Esophagus muscularis mucosa (tissue), 4 donors: ENCODE measurements at regions not wholly inside any gene's neighbourhood (a gene's known extent, or its start where the extent isn't known, plus 50 kb on each side); places are given as distances from the start of the nearest gene placed in this dataset.

Experiments used
- DNase-seq: peaks from one replicate; pipeline ENCODE4 v3.0.0-alpha.2; 2017; ENCODE audit errors: extremely low spot score
- H3K27ac ChIP-seq, 4 donors: fragments of 200-600 bp; sonication (generic); replicated peaks in 1 of 4; 1 replicate in 3 of 4; 2 replicates in 1 of 4; pipeline ENCODE4 v1.5.1; 2016 to 2019; ENCODE audit warnings: mild to moderate bottlenecking in 1 of 4
- H3K27me3 ChIP-seq, 4 donors: fragments of 200-600 bp; sonication (generic); one replicate each; pipeline versions ENCODE4 v1.5.1 to v1.6.0; 2016 to 2019
- H3K36me3 ChIP-seq, 4 donors: fragments of 200-600 bp; sonication (generic); one replicate each; pipeline ENCODE4 v1.5.1; 2016 to 2019
- H3K4me1 ChIP-seq, 4 donors: fragments of 200-600 bp; sonication (generic); one replicate each; pipeline ENCODE4 v1.5.1; 2016 to 2019
- H3K4me3 ChIP-seq, 4 donors: fragments of 200-600 bp; sonication (generic); 1 replicate in 2 of 4; 2 replicates in 2 of 4; pipeline ENCODE4 v1.5.1; 2016 to 2019; ENCODE audit warnings: mild to moderate bottlenecking in 4 of 4, moderate library complexity in 1 of 4
- H3K9me3 ChIP-seq, 4 donors: fragments of 200-600 bp; sonication (generic); 1 replicate in 3 of 4; 2 replicates in 1 of 4; pipeline ENCODE4 v1.5.1; 2016 to 2019
- CTCF ChIP-seq, 3 experiments: fragments of 200-600 bp in 2 of 3; fragments of 450-650 bp in 1 of 3; sonication (generic) in 2 of 3; IDR thresholded peaks; one replicate each; pipeline ENCODE4 v1.5.1; 2017 to 2019; ENCODE audit warnings: antibody characterized with exemption in 3 of 3, mild to moderate bottlenecking in 2 of 3, moderate library complexity in 1 of 3
- EP300 ChIP-seq: sonication (generic); formaldehyde crosslinking; IDR thresholded peaks from one replicate; pipeline ENCODE4 v1.6.1; 2017; ENCODE audit warnings: antibody characterized with exemption
- POLR2A ChIP-seq: fragments of 450-650 bp; IDR thresholded peaks from one replicate; pipeline ENCODE4 v1.6.1; 2017; ENCODE audit warnings: antibody characterized with exemption, moderate library complexity, mild to moderate bottlenecking, low read depth
- POLR2AphosphoS5 ChIP-seq, 2 donors: sonication (generic); formaldehyde crosslinking; IDR thresholded peaks; one replicate each; pipeline ENCODE4 v1.6.1; 2017; ENCODE audit warnings: antibody characterized with exemption in 2 of 2
- WGBS: methylation state at CpG from one replicate; pipeline ENCODE4 v1.1.5; 2018; 5-methylcytosine and 5-hydroxymethylcytosine counted together
- intact Hi-C: fragments of 100-400 bp; cut with DNase I; formaldehyde crosslinking; loops from one replicate; pipeline ENCODE4 v1.15.1; 2023

- Histone ChIP-seq H3K4me1 (no peaks in the 10 kb centered on the region), H3K4me3 (no peak overlapping the region), H3K27ac (no peak overlapping the region), H3K9me3 (no peaks in the 10 kb centered on the region), H3K27me3 (no peaks in the 10 kb centered on the region), H3K36me3 (no peaks in the 10 kb centered on the region)
- TF ChIP-seq EP300 (no peak), POLR2AphosphoS5 (IDR thresholded peaks at IDR 0.05) (no peak), POLR2A (no peak), CTCF (IDR thresholded peaks at IDR 0.05) (no peak)
- no peak for DNase-seq
- intact Hi-C loops: no loop called here
Measured at GRCh38 chr2:187854801-187855200, 300.6 kb upstream of the TFPI start.

GRCh38 chr2:187855689-187856088, 301.5 kb upstream of the TFPI start:
- Histone ChIP-seq H3K27ac (no peak overlapping the region), H3K36me3 (no peaks in the 10 kb centered on the region), H3K9me3 (no peaks in the 10 kb centered on the region), H3K27me3 (no peaks in the 10 kb centered on the region), H3K4me1 (no peaks in the 10 kb centered on the region), H3K4me3 (no peak overlapping the region)
- TF ChIP-seq CTCF (IDR thresholded peaks at IDR 0.05) (no peak), EP300 (no peak), POLR2A (no peak), POLR2AphosphoS5 (IDR thresholded peaks at IDR 0.05) (no peak)
- no peak for DNase-seq
- WGBS: 90% methylated on average over 5 of the region's 5 CpGs
- intact Hi-C loops: no loop called here

GRCh38 chr2:187857826-187858225, 303.6 kb upstream of the TFPI start:
- peaks cover 0 to 1% (median 0%) of the 10 kb centered on the region in 4 donors for H3K4me1 ChIP-seq
- WGBS: 83% methylated on average over 1 of the region's 1 CpG
- H3K4me3 ChIP-seq: no peak overlapping the region
- no peak for DNase-seq
- no peaks in the 10 kb centered on the region for H3K27me3 ChIP-seq
- H3K9me3 ChIP-seq: no peaks in the 10 kb centered on the region
- no peaks in the 10 kb centered on the region for H3K36me3 ChIP-seq
- H3K27ac ChIP-seq: no peak overlapping the region
- no peak for TF ChIP-seq EP300
- no peak for TF ChIP-seq CTCF (IDR thresholded peaks at IDR 0.05)
- TF ChIP-seq POLR2AphosphoS5 (IDR thresholded peaks at IDR 0.05): no peak
- TF ChIP-seq POLR2A: no peak
- intact Hi-C loops: no loop called here

- Histone ChIP-seq H3K4me3 (no peak overlapping the region), H3K27me3 (no peaks in the 10 kb centered on the region), H3K9me3 (no peaks in the 10 kb centered on the region), H3K4me1 (peaks cover 0 to 6% (median 0%) of the 10 kb centered on the region in 4 donors), H3K36me3 (no peaks in the 10 kb centered on the region), H3K27ac (no peak overlapping the region)
- 34% methylated on average over 3 of the region's 3 CpGs for WGBS
- intact Hi-C loops: no loop called here
- DNase-seq: no peak
- TF ChIP-seq CTCF (IDR thresholded peaks at IDR 0.05): no peak
- TF ChIP-seq POLR2AphosphoS5 (IDR thresholded peaks at IDR 0.05): no peak
- no peak for TF ChIP-seq EP300
Measured at GRCh38 chr2:187862715-187863114, 308.5 kb upstream of the TFPI start.

GRCh38 chr2:187865025-187865424, 310.8 kb upstream of the TFPI start:
- no peak for TF ChIP-seq EP300
- Histone ChIP-seq H3K4me3 (no peak overlapping the region), H3K36me3 (no peaks in the 10 kb centered on the region), H3K27ac (no peak overlapping the region), H3K4me1 (peaks cover 0 to 6% (median 0%) of the 10 kb centered on the region in 4 donors), H3K9me3 (no peaks in the 10 kb centered on the region), H3K27me3 (no peaks in the 10 kb centered on the region)
- intact Hi-C loops: no loop called here
- no peak for DNase-seq
- 89% methylated on average over 4 of the region's 4 CpGs for WGBS
